H9 (cell line): ENCODE measurements at regions not wholly inside any gene's neighbourhood (a gene's known extent, or its start where the extent isn't known, plus 50 kb on each side); places are given as distances from the start of the nearest gene placed in this dataset.

ENCODE experiments used
- DNase-seq: peaks from one replicate; pipeline ENCODE4 v3.0.0-alpha.2; 2017
- H2AFZ ChIP-seq: one replicate; pipeline ENCODE4 v1.6.1; 2013; ENCODE audit warnings: mild to moderate bottlenecking, low read length, control low read depth, moderate library complexity
- H2AK5ac ChIP-seq: 2 replicates; pipeline ENCODE4 v1.6.1; 2013; ENCODE audit warnings: low read length, control low read depth, mixed read lengths; ENCODE audit not compliant: insufficient read length
- H2BK120ac ChIP-seq: one replicate; pipeline ENCODE4 v1.6.1; 2013; ENCODE audit warnings: low read depth, mild to moderate bottlenecking, low read length, control low read depth, inconsistent platforms; ENCODE audit not compliant: poor library complexity, severe bottlenecking
- H2BK12ac ChIP-seq: 2 replicates; pipeline ENCODE4 v1.6.1; 2013; ENCODE audit warnings: low read length, control low read depth, mixed read lengths, low read depth; ENCODE audit not compliant: insufficient read length
- H2BK15ac ChIP-seq: 2 replicates; pipeline ENCODE4 v1.6.1; 2013; ENCODE audit warnings: low read depth, low read length, control low read depth
- H2BK20ac ChIP-seq: one replicate; pipeline ENCODE4 v1.6.1; 2013; ENCODE audit warnings: low read depth, mild to moderate bottlenecking, low read length, control low read depth, inconsistent platforms; ENCODE audit not compliant: poor library complexity, severe bottlenecking
- H2BK5ac ChIP-seq: 2 replicates; pipeline ENCODE4 v1.6.1; 2013; ENCODE audit warnings: low read length, control low read depth, mixed read lengths; ENCODE audit not compliant: insufficient read length
- H3K14ac ChIP-seq: 2 replicates; pipeline ENCODE4 v1.6.1; 2013; ENCODE audit warnings: low read length, control low read depth; ENCODE audit not compliant: insufficient read depth
- H3K18ac ChIP-seq: 2 replicates; pipeline ENCODE4 v1.6.1; 2013; ENCODE audit warnings: low read depth, mild to moderate bottlenecking, mixed read lengths, low read length, control low read depth; ENCODE audit not compliant: insufficient read length
- H3K23ac ChIP-seq: 2 replicates; pipeline ENCODE4 v1.6.1; 2013; ENCODE audit warnings: low read length, control low read depth, mixed read lengths, low read depth; ENCODE audit not compliant: insufficient read length
- H3K23me2 ChIP-seq: 2 replicates; pipeline ENCODE4 v1.6.1; 2013; ENCODE audit warnings: low read depth, mild to moderate bottlenecking, mixed read lengths, low read length, control low read depth; ENCODE audit not compliant: insufficient read length, poor library complexity, severe bottlenecking
- H3K27ac ChIP-seq: 2 replicates; pipeline ENCODE4 v1.5.1; 2013; ENCODE audit warnings: low read length, control low read depth, mixed read lengths, low read depth; ENCODE audit not compliant: insufficient read length
- H3K27me3 ChIP-seq: 2 replicates; pipeline ENCODE4 v1.6.1; 2013; ENCODE audit warnings: low read length, control low read depth, inconsistent platforms; ENCODE audit not compliant: insufficient read depth
- H3K4ac ChIP-seq: 2 replicates; pipeline ENCODE4 v1.6.1; 2013; ENCODE audit warnings: low read depth, mild to moderate bottlenecking, control low read depth, inconsistent platforms, low read length, moderate library complexity
- H3K4me1 ChIP-seq: 2 replicates; pipeline ENCODE4 v1.6.1; 2013; ENCODE audit warnings: low read length, control low read depth, inconsistent platforms; ENCODE audit not compliant: insufficient read depth
- H3K4me2 ChIP-seq: 2 replicates; pipeline ENCODE4 v1.6.1; 2013; ENCODE audit warnings: low read length, control low read depth, mixed read lengths; ENCODE audit not compliant: insufficient read length, insufficient read depth
- H3K56ac ChIP-seq: 2 replicates; pipeline ENCODE4 v1.6.1; 2013; ENCODE audit warnings: low read depth, mild to moderate bottlenecking, mixed read lengths, low read length, control low read depth; ENCODE audit not compliant: insufficient read length
- H3K79me1 ChIP-seq: 2 replicates; pipeline ENCODE4 v1.6.1; 2013; ENCODE audit warnings: low read depth, mild to moderate bottlenecking, moderate library complexity, low read length, control low read depth, inconsistent platforms; ENCODE audit not compliant: insufficient read depth, poor library complexity, severe bottlenecking
- H3K79me2 ChIP-seq: 2 replicates; pipeline ENCODE4 v1.6.1; 2013; ENCODE audit warnings: low read length, control low read depth, inconsistent platforms; ENCODE audit not compliant: insufficient read depth
- H3K9ac ChIP-seq: 2 replicates; pipeline ENCODE4 v1.6.1; 2013; ENCODE audit warnings: low read length, control low read depth, mixed read lengths; ENCODE audit not compliant: insufficient read length; ENCODE audit errors: extremely low read depth
- H3K9me3 ChIP-seq: one replicate; pipeline ENCODE4 v1.6.1; 2013; ENCODE audit warnings: low read depth, low read length, inconsistent platforms; ENCODE audit not compliant: control insufficient read depth
- H3T11ph ChIP-seq: one replicate; pipeline ENCODE4 v1.6.1; 2013; ENCODE audit warnings: mild to moderate bottlenecking, low read length, control low read depth, inconsistent platforms
- H4K20me1 ChIP-seq: one replicate; pipeline ENCODE4 v1.6.1; 2013; ENCODE audit not compliant: control insufficient read depth, insufficient read length, insufficient read depth
- H4K5ac ChIP-seq: 2 replicates; pipeline ENCODE4 v1.6.1; 2013; ENCODE audit warnings: low read depth, mild to moderate bottlenecking, mixed read lengths, low read length, control low read depth; ENCODE audit not compliant: insufficient read length
- H4K8ac ChIP-seq: replicated peaks from 2 replicates; pipeline ENCODE4 v1.6.1; 2013; ENCODE audit warnings: low read length, control low read depth, mixed read lengths, low read depth; ENCODE audit not compliant: insufficient read length
- H4K91ac ChIP-seq: 2 replicates; pipeline ENCODE4 v1.6.1; 2013; ENCODE audit warnings: low read depth, mild to moderate bottlenecking, moderate library complexity, mixed read lengths, low read length, control low read depth; ENCODE audit not compliant: insufficient read length
- H3K27ac Mint-ChIP-seq, 3 experiments: 2 replicates in 2 of 3; 3 replicates in 1 of 3; pipeline ENCODE4 v1.8.0; 2020 to 2021; ENCODE audit warnings: mixed read lengths in 3 of 3, mild to moderate bottlenecking in 1 of 3, moderate library complexity in 1 of 3
- H3K27me3 Mint-ChIP-seq: 2 replicates; pipeline ENCODE4 v1.8.0; 2021; ENCODE audit warnings: low read depth, mild to moderate bottlenecking, moderate library complexity, mixed read lengths
- H3K36me3 Mint-ChIP-seq, 3 experiments: 2 replicates in 2 of 3; 3 replicates in 1 of 3; pipeline ENCODE4 v1.8.0; 2020 to 2021; ENCODE audit warnings: low read depth in 3 of 3, mixed read lengths in 3 of 3; ENCODE audit not compliant: insufficient read depth in 1 of 3
- H3K4me1 Mint-ChIP-seq, 2 experiments: 2 replicates each; pipeline ENCODE4 v1.8.0; 2020; ENCODE audit warnings: mixed read lengths in 2 of 2
- H3K4me3 Mint-ChIP-seq, 2 experiments: 2 replicates in 1 of 2; 3 replicates in 1 of 2; pipeline ENCODE4 v1.8.0; 2020 to 2021; ENCODE audit warnings: mild to moderate bottlenecking in 2 of 2, mixed read lengths in 2 of 2, moderate library complexity in 1 of 2
- H3K9me3 Mint-ChIP-seq, 2 experiments: 2 replicates in 1 of 2; 3 replicates in 1 of 2; pipeline ENCODE4 v1.8.0; 2020; ENCODE audit warnings: mild to moderate bottlenecking in 2 of 2, mixed read lengths in 2 of 2, moderate library complexity in 1 of 2
- WGBS: extraction: QIAGEN DNeasy Blood & Tissue Kit; methylation state at CpG from one replicate; pipeline ENCODE4 v1.1.7; 2013; ENCODE audit warnings: missing lambda C conversion rate, low lambda C conversion rate, mixed read lengths; ENCODE audit not compliant: insufficient read length; ENCODE audit errors: extremely low coverage; 5-methylcytosine and 5-hydroxymethylcytosine counted together
- TF ChIP-seq, protein P1 (sequence below): fragments of 200-600 bp; sonication (generic); conservative IDR thresholded peaks from 3 replicates; pipeline ENCODE4 v1.8.0; 2021; ENCODE audit warnings: antibody characterized with exemption, mild to moderate bottlenecking

- Mint-ChIP-seq H3K27me3 (no peaks in the 10 kb centered on the region), H3K27ac (no peak overlapping the region), H3K4me1 (no peaks in the 10 kb centered on the region), H3K4me3 (no peak overlapping the region), H3K36me3 (no peaks in the 10 kb centered on the region), H3K9me3 (no peaks in the 10 kb centered on the region)
- Histone ChIP-seq H3K79me2 (no peaks in the 10 kb centered on the region), H2BK5ac (no peak overlapping the region), H3K14ac (no peak overlapping the region), H3K4me2 (no peak overlapping the region), H2BK120ac (no peak overlapping the region), H3K27ac (no peak overlapping the region), H3K4me1 (no peaks in the 10 kb centered on the region), H3K23me2 (no peaks in the 10 kb centered on the region), H3T11ph (no peak overlapping the region), H3K4ac (no peak overlapping the region), H3K23ac (no peak overlapping the region), H3K9me3 (no peaks in the 10 kb centered on the region), H2AK5ac (no peak overlapping the region), H2AFZ (no peak overlapping the region), H2BK12ac (no peak overlapping the region), H3K56ac (no peak overlapping the region), H2BK15ac (no peak overlapping the region), H3K18ac (no peak overlapping the region), H3K27me3 (no peaks in the 10 kb centered on the region), H4K5ac (no peak overlapping the region), H3K79me1 (no peaks in the 10 kb centered on the region), H2BK20ac (no peak overlapping the region), H4K91ac (no peak overlapping the region), H4K8ac (no peak overlapping the region), H4K20me1 (no peaks in the 10 kb centered on the region), H3K9ac (no peak overlapping the region)
- WGBS: no CpG with 5 or more reads among the region's 2 CpGs
- DNase-seq: no peak
- TF ChIP-seq, protein P1, sequence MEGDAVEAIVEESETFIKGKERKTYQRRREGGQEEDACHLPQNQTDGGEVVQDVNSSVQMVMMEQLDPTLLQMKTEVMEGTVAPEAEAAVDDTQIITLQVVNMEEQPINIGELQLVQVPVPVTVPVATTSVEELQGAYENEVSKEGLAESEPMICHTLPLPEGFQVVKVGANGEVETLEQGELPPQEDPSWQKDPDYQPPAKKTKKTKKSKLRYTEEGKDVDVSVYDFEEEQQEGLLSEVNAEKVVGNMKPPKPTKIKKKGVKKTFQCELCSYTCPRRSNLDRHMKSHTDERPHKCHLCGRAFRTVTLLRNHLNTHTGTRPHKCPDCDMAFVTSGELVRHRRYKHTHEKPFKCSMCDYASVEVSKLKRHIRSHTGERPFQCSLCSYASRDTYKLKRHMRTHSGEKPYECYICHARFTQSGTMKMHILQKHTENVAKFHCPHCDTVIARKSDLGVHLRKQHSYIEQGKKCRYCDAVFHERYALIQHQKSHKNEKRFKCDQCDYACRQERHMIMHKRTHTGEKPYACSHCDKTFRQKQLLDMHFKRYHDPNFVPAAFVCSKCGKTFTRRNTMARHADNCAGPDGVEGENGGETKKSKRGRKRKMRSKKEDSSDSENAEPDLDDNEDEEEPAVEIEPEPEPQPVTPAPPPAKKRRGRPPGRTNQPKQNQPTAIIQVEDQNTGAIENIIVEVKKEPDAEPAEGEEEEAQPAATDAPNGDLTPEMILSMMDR: no peak
Measured at GRCh38 chr5:96253140-96253539, 179.9 kb downstream of the PCSK1 start.
